Vagina (tissue), 2 donors: ENCODE measurements at regions not wholly inside any gene's neighbourhood (a gene's known extent, or its start where the extent isn't known, plus 50 kb on each side); places are given as distances from the start of the nearest gene placed in this dataset.
"Not testable (repeated sequence)": the region's sequence is repeated elsewhere in the genome, so short reads cannot be mapped to it uniquely, and the experiment has no call there.

Experiments used
- DNase-seq, 2 donors: peaks; one replicate each; pipeline ENCODE4 v3.0.0-alpha.2; 2017; ENCODE audit errors: extremely low spot score in 2 of 2
- H3K27ac ChIP-seq: fragments of 200-600 bp; sonication (generic); one replicate; pipeline ENCODE4 v1.5.1; 2019
- H3K27me3 ChIP-seq: fragments of 200-600 bp; sonication (generic); one replicate; pipeline ENCODE4 v1.5.1; 2019
- H3K36me3 ChIP-seq, 2 donors: fragments of 200-600 bp; sonication (generic); one replicate each; pipeline ENCODE4 v1.5.1; 2017 to 2019
- H3K4me1 ChIP-seq: fragments of 200-600 bp; sonication (generic); one replicate; pipeline ENCODE4 v1.5.1; 2019
- H3K4me3 ChIP-seq, 2 donors: fragments of 200-600 bp; sonication (generic); 1 replicate in 1 of 2; 2 replicates in 1 of 2; pipeline ENCODE4 v1.5.1; 2016 to 2019
- H3K9me3 ChIP-seq: fragments of 200-600 bp; sonication (generic); one replicate; pipeline ENCODE4 v1.5.1; 2019
- CTCF ChIP-seq, 3 experiments: fragments of 450-650 bp in 2 of 3; fragments of 200-600 bp in 1 of 3; sonication (generic) in 1 of 3; IDR thresholded peaks; one replicate each; pipeline ENCODE4 v1.5.1; 2017 to 2019; ENCODE audit warnings: antibody characterized with exemption in 3 of 3, mild to moderate bottlenecking in 2 of 3, moderate library complexity in 2 of 3
- POLR2A ChIP-seq, 2 donors: fragments of 450-650 bp; IDR thresholded peaks; one replicate each; pipeline ENCODE4 v1.6.1; 2017; ENCODE audit warnings: antibody characterized with exemption in 2 of 2, mild to moderate bottlenecking in 2 of 2, moderate library complexity in 2 of 2
- POLR2AphosphoS5 ChIP-seq, 2 donors: sonication (generic); formaldehyde crosslinking; IDR thresholded peaks; one replicate each; pipeline ENCODE4 v1.9.0; 2017; ENCODE audit warnings: antibody characterized with exemption in 2 of 2, mild to moderate bottlenecking in 2 of 2, low read depth in 1 of 2; ENCODE audit not compliant: insufficient read depth in 1 of 2
- intact Hi-C: fragments of 100-400 bp; cut with DNase I; formaldehyde crosslinking; loops from one replicate; pipeline ENCODE4 v1.15.1; 2023

DNA sequence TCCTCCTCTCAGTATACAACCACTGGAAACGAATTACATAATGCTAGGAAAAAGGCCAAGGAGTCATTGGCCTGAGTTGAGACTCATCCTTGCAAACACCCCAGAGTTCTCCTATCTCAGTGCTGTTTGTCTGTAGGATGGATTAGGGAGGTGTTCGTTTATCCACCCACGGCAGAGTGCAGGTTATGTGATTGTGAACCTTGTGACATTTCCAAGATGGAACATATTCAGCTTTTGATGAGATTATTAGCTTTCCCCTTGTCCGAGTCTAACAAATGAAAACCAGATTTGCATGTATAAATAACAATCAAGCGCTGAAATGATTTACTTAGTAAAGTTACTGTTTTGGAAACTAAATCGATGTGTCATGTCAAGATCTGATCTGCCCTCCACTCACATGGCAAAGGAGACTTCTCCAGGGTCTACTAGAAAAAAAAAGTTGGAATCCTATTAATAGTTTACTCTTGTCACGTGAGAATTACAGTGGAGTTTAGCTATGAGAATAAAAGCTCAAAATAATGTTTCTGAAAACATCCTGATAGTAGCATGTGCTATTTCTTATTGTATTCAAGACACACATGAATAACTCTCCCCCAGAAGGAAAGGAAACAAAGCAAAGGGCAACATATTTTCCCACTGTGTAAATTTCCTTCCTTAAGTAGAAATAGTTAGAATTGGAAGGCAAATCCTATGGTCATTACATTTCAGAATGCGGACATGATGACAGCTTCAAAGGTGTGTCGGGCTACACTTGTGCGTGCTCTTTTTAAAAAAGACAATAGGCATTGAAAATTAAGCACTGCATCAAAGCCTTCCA, 600.4 kb downstream of the EBF1 start:
- Histone ChIP-seq H3K9me3 (no peaks in the 10 kb centered on the region), H3K27me3 (no peaks in the 10 kb centered on the region), H3K27ac (no peak overlapping the region), H3K4me3 (no peak overlapping the region), H3K4me1 (peaks cover 10% of the 10 kb centered on the region), H3K36me3 (no peaks in the 10 kb centered on the region)
- DNase-seq: no peak
- intact Hi-C loops: no loop called here
- TF ChIP-seq POLR2AphosphoS5 (IDR thresholded peaks at IDR 0.05; ENCODE audit: insufficient read depth in 1 of 2, low read depth in 1 of 2) (no peak), POLR2A (IDR thresholded peaks at IDR 0.05) (no peak), CTCF (IDR thresholded peaks at IDR 0.05) (no peak)

DNA sequence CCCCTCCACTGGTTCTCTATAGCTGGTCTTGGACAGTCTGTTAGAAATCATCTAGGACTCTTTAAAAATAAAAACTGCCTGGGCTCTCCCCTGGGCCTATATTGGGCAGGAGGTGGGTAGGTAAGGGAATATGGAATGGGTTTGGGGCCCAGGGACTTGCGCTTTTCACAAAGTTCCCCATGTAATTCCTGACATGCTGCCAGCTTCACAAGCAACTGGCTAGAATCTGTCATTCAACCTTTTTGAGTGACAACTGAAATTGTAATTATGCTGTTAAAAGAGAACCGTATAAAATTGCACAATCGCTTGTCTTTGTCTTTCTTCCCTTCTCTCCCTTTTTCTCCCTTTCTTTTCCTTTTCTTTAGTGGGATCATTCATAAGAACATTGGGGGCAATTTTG, 603.1 kb downstream of the EBF1 start:
- H3K4me3 ChIP-seq: no peak overlapping the region
- H3K4me1 ChIP-seq: peaks cover 10% of the 10 kb centered on the region
- no peaks in the 10 kb centered on the region for H3K9me3 ChIP-seq
- H3K36me3 ChIP-seq: no peaks in the 10 kb centered on the region
- intact Hi-C loops: no loop called here
- DNase-seq: no peak
- H3K27ac ChIP-seq: no peak overlapping the region
- no peaks in the 10 kb centered on the region for H3K27me3 ChIP-seq
- TF ChIP-seq POLR2A (IDR thresholded peaks at IDR 0.05) (no peak), CTCF (IDR thresholded peaks at IDR 0.05) (no peak), POLR2AphosphoS5 (IDR thresholded peaks at IDR 0.05; ENCODE audit: insufficient read depth in 1 of 2, low read depth in 1 of 2) (no peak)

DNA sequence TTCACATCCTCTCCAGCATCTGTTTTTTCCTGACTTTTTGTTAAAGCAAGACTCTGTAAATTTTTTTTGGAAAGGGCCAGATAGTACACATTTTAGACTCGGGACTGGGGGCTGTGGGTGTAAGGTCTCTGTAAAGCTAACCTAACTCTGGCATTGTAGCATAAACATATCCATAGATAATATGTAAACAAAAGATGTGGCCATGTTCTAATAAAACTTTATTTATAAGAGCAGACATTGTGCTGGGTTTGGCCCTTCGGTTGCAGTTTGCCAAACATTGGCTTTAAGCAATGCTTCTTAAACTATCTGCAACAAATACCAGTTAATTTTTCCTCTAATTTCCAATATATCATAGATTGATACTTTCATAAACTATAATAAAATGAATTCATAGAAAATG, 605.2 kb downstream of the EBF1 start:
- H3K27me3 ChIP-seq: no peaks in the 10 kb centered on the region
- H3K4me3 ChIP-seq: no peak overlapping the region
- no peak overlapping the region for H3K27ac ChIP-seq
- TF ChIP-seq CTCF (IDR thresholded peaks at IDR 0.05) (no peak), POLR2AphosphoS5 (IDR thresholded peaks at IDR 0.05; ENCODE audit: insufficient read depth in 1 of 2, low read depth in 1 of 2) (no peak), POLR2A (IDR thresholded peaks at IDR 0.05) (no peak)
- no peaks in the 10 kb centered on the region for H3K36me3 ChIP-seq
- H3K9me3 ChIP-seq: no peaks in the 10 kb centered on the region
- peaks cover 5% of the 10 kb centered on the region for H3K4me1 ChIP-seq
- DNase-seq: no peak
- intact Hi-C loops: no loop called here

DNA sequence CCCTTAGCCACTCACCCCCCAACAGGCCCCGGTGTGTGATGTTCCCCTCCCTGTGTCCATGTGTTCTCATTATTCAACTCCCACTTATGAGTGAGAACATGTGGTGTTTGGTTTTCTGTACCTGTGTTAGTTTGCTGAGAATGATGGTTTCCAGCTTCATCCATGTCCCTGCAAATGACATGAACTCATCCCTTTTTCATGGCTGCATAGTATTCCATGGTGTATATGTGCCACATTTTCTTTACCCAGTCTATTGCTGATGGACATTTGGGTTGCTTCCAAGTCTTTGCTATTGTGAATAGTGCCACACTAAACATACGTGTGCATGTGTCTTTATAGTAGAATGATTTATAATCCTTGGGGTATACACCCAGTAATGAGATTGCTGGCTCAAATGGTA, 605.7 kb downstream of the EBF1 start:
- H3K4me3 ChIP-seq, H3K9me3 ChIP-seq, H3K27ac ChIP-seq, H3K27me3 ChIP-seq, H3K4me1 ChIP-seq, DNase-seq, intact Hi-C loops, H3K36me3 ChIP-seq: not testable (repeated sequence)

DNA sequence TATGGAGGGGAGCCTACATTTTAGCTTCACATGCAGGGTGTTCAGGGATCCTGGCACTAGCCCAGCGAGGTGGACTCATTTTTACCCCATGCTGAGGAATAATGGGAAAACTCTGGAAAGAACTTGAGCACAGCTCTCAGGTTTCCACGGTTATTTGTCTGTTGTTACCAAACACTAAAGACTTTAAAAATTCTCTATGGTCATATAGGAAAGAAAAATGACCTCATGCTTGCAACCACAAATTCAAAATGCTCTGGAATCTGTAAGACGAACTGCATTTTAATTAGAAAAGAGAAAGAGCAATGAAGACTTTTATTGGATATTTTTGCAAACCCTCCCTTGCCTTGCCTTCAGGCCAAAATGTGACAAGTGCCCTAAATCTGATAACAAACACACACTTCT, 606.9 kb downstream of the EBF1 start:
- no peak for TF ChIP-seq CTCF (IDR thresholded peaks at IDR 0.05)
- no peak for TF ChIP-seq POLR2A (IDR thresholded peaks at IDR 0.05)
- no peak for TF ChIP-seq POLR2AphosphoS5 (IDR thresholded peaks at IDR 0.05; ENCODE audit: insufficient read depth in 1 of 2, low read depth in 1 of 2)
- no peaks in the 10 kb centered on the region for H3K27me3 ChIP-seq
- H3K4me1 ChIP-seq: peaks cover 4% of the 10 kb centered on the region
- intact Hi-C loops: no loop called here
- H3K9me3 ChIP-seq: no peaks in the 10 kb centered on the region
- no peak overlapping the region for H3K4me3 ChIP-seq
- no peaks in the 10 kb centered on the region for H3K36me3 ChIP-seq
- DNase-seq: no peak
- H3K27ac ChIP-seq: no peak overlapping the region
